ENCODE measurements at regions not wholly inside any gene's neighbourhood (a gene's known extent, or its start where the extent isn't known, plus 50 kb on each side); places are given as distances from the start of the nearest gene placed in this dataset.

DNA sequence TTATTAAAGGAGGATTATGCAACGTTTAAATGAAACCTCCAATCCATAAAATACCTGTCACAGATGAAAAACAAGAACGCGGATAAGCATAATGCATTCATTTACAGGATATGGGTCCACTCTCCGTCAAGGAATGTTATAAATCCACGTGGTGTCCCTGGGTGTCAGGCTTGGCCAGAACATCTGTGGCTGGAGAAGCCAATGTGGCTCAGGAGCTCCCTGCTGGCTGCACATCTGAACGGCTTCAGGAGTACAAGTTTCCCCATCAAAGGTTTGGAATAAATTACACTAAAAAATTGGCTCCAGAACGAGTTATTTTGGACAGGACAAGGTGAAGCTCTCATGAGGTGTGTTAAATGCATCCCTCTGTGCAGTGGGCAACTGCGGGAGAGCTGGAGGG lies 87.8 kb upstream of the LEF1 start:
- no peak overlapping the region for H2BK120ac ChIP-seq (ENCODE audit: low read depth, low read length)
- H4K5ac ChIP-seq (ENCODE audit: low read length), result no peak overlapping the region
- no peak overlapping the region for H2AK5ac ChIP-seq (ENCODE audit: low read length)
- no peaks in the 10 kb centered on the region for H3K36me3 ChIP-seq (ENCODE audit: control insufficient read depth, insufficient read depth, low read length)
- no peak overlapping the region for H2BK15ac ChIP-seq (replicated peaks; ENCODE audit: low read depth)
- no peak overlapping the region for H3K4ac ChIP-seq (ENCODE audit: low read depth, low read length)
- no peak overlapping the region for H4K8ac ChIP-seq (ENCODE audit: low read depth, low read length)
- no peaks in the 10 kb centered on the region for H3K27me3 ChIP-seq (ENCODE audit: insufficient read depth, low read length, poor library complexity)
- no peak overlapping the region for H3K18ac ChIP-seq (ENCODE audit: low read length)
- no peak overlapping the region for H3K27ac ChIP-seq (ENCODE audit: low read depth, low read length)
- H3K56ac ChIP-seq (ENCODE audit: low read length), result no peak overlapping the region
- no peak for DNase-seq
- no peak overlapping the region for H3K4me3 ChIP-seq (ENCODE audit: low read length)
- WGBS (ENCODE audit: extremely low coverage, insufficient coverage, low lambda C conversion rate), result no CpG with 5 or more reads among the region's 8 CpGs
- H3K79me1 ChIP-seq (ENCODE audit: low read length), result no peaks in the 10 kb centered on the region
- no peaks in the 10 kb centered on the region for H3K4me1 ChIP-seq (ENCODE audit: control insufficient read depth, low read depth, low read length)
- H3K4me2 ChIP-seq (ENCODE audit: low read length), result no peak overlapping the region
- no peak overlapping the region for H3K23ac ChIP-seq (ENCODE audit: low read length)
- H3K9ac ChIP-seq (ENCODE audit: low read length), result no peak overlapping the region
- no peaks in the 10 kb centered on the region for H3K79me2 ChIP-seq (ENCODE audit: control insufficient read depth, insufficient read depth, low read length)
- H2BK5ac ChIP-seq (ENCODE audit: low read length), result no peak overlapping the region

DNA sequence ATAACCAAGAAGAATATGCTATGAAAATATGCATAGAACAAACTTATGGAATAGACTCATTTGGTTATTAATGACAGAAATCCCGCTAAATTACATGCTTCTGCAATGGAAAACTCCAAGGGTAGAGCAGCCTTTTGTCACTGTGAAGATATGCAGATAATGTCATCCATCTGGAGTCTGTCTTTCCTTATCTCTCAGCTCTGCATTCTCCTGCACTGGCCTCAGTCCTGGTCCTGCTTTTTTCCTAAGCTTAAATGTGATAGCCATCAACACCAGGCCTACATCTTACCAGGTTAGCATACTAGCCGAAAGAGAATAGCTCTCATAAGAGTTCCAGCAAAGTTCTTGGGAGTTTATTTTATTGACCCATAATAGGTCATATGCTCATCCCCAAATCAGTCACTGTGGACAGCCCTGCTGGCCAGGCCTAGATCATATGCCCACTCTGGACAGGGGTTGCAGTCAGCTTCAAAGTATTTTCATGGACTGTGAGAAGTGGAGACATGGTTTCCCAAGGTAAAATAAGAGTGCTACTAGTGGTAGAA lies 86.5 kb upstream of the LEF1 start:
- Histone ChIP-seq H2BK15ac (replicated peaks; ENCODE audit: low read depth) (no peak overlapping the region), H3K79me1 (ENCODE audit: low read length) (no peaks in the 10 kb centered on the region), H2BK120ac (ENCODE audit: low read depth, low read length) (no peak overlapping the region), H3K4ac (ENCODE audit: low read depth, low read length) (no peak overlapping the region), H2AK5ac (ENCODE audit: low read length) (no peak overlapping the region), H3K27me3 (ENCODE audit: insufficient read depth, low read length, poor library complexity) (no peaks in the 10 kb centered on the region), H3K4me2 (ENCODE audit: low read length) (no peak overlapping the region), H3K56ac (ENCODE audit: low read length) (no peak overlapping the region), H3K18ac (ENCODE audit: low read length) (no peak overlapping the region), H3K27ac (ENCODE audit: low read depth, low read length) (no peak overlapping the region), H3K4me1 (ENCODE audit: control insufficient read depth, low read depth, low read length) (no peaks in the 10 kb centered on the region), H3K36me3 (ENCODE audit: control insufficient read depth, insufficient read depth, low read length) (no peaks in the 10 kb centered on the region), H2BK5ac (ENCODE audit: low read length) (no peak overlapping the region), H4K5ac (ENCODE audit: low read length) (no peak overlapping the region), H3K4me3 (ENCODE audit: low read length) (no peak overlapping the region), H3K79me2 (ENCODE audit: control insufficient read depth, insufficient read depth, low read length) (no peaks in the 10 kb centered on the region), H3K23ac (ENCODE audit: low read length) (no peak overlapping the region), H4K8ac (ENCODE audit: low read depth, low read length) (no peak overlapping the region), H3K9ac (ENCODE audit: low read length) (no peak overlapping the region)
- WGBS (ENCODE audit: extremely low coverage, insufficient coverage, low lambda C conversion rate), result no CpG with 5 or more reads among the region's 2 CpGs
- DNase-seq, result peak; percentile 87

DNA sequence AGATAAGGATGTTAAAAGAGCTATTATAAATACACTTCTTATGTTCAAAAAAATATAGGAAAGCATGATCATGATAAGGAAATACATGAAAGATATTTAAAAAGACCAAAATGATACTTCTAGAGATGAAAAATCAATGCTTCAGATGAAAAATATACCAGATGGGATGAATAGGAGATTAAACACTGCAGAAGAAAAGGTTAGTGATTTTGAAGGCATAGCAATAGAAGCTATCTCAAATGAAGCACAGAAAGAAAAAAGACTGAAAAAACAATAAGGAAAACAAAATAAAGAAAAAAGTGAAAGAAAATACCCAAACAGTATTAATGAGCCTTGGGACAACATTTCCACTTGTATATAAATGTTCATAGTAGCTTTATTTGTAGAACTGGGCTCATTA lies 80.7 kb upstream of the LEF1 start:
- Histone ChIP-seq H3K79me1 (ENCODE audit: low read length) (no peaks in the 10 kb centered on the region), H3K23ac (ENCODE audit: low read length) (no peak overlapping the region), H3K18ac (ENCODE audit: low read length) (no peak overlapping the region), H2BK120ac (ENCODE audit: low read depth, low read length) (no peak overlapping the region), H3K36me3 (ENCODE audit: control insufficient read depth, insufficient read depth, low read length) (no peaks in the 10 kb centered on the region), H3K27me3 (ENCODE audit: insufficient read depth, low read length, poor library complexity) (no peaks in the 10 kb centered on the region), H4K5ac (ENCODE audit: low read length) (no peak overlapping the region), H4K8ac (ENCODE audit: low read depth, low read length) (no peak overlapping the region), H2AK5ac (ENCODE audit: low read length) (no peak overlapping the region), H3K4me3 (ENCODE audit: low read length) (no peak overlapping the region), H3K4me2 (ENCODE audit: low read length) (no peak overlapping the region), H3K27ac (ENCODE audit: low read depth, low read length) (no peak overlapping the region), H2BK5ac (ENCODE audit: low read length) (no peak overlapping the region), H3K56ac (ENCODE audit: low read length) (no peak overlapping the region), H3K79me2 (ENCODE audit: control insufficient read depth, insufficient read depth, low read length) (no peaks in the 10 kb centered on the region), H2BK15ac (replicated peaks; ENCODE audit: low read depth) (no peak overlapping the region), H3K4ac (ENCODE audit: low read depth, low read length) (no peak overlapping the region), H3K4me1 (ENCODE audit: control insufficient read depth, low read depth, low read length) (no peaks in the 10 kb centered on the region), H3K9ac (ENCODE audit: low read length) (no peak overlapping the region)
- DNase-seq, result no peak

DNA sequence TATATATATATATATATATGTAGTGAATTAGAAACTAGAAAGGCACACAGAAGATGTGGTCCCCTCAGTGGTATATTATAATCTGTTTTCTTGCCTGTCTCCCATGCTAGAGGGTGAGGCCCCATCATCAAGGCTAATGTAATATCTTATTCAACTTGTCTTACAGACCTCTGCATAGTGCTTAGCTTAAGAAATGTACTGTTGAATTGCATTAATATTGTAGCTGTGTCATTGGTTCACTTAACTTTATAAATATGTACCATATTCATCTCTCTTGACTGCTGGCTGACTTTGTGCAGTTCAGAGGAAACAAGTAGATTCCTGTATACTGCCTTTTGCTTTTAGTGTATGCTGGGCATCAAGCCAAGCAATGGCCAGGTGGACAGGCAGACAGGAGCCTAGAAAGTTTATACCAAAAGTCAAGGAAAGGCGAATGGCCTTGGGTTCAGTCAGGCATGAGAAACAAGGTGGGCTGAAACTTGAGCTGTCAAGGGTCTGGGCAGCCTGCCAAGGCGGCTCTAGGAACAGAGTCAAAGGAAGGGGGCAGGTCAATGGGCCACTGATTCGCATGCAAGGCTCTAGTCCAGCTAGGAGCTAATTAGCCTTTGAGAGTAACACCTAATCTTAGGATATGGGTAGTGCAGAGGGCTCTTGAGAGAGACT lies 78.8 kb upstream of the LEF1 start:
- Histone ChIP-seq H3K9ac (ENCODE audit: low read length) (no peak overlapping the region), H3K4me1 (ENCODE audit: control insufficient read depth, low read depth, low read length) (no peaks in the 10 kb centered on the region), H3K27me3 (ENCODE audit: insufficient read depth, low read length, poor library complexity) (no peaks in the 10 kb centered on the region), H2AK5ac (ENCODE audit: low read length) (no peak overlapping the region), H3K27ac (ENCODE audit: low read depth, low read length) (no peak overlapping the region), H2BK5ac (ENCODE audit: low read length) (no peak overlapping the region), H3K79me2 (ENCODE audit: control insufficient read depth, insufficient read depth, low read length) (no peaks in the 10 kb centered on the region), H2BK120ac (ENCODE audit: low read depth, low read length) (no peak overlapping the region), H3K79me1 (ENCODE audit: low read length) (no peaks in the 10 kb centered on the region), H4K8ac (ENCODE audit: low read depth, low read length) (no peak overlapping the region), H2BK15ac (replicated peaks; ENCODE audit: low read depth) (no peak overlapping the region), H3K18ac (ENCODE audit: low read length) (no peak overlapping the region), H3K4ac (ENCODE audit: low read depth, low read length) (no peak overlapping the region), H3K36me3 (ENCODE audit: control insufficient read depth, insufficient read depth, low read length) (no peaks in the 10 kb centered on the region), H3K4me2 (ENCODE audit: low read length) (no peak overlapping the region), H3K4me3 (ENCODE audit: low read length) (no peak overlapping the region), H4K5ac (ENCODE audit: low read length) (no peak overlapping the region), H3K23ac (ENCODE audit: low read length) (no peak overlapping the region), H3K56ac (ENCODE audit: low read length) (no peak overlapping the region)
- DNase-seq, result no peak
- WGBS (ENCODE audit: extremely low coverage, insufficient coverage, low lambda C conversion rate), result no CpG with 5 or more reads among the region's 3 CpGs

GRCh38 chr4:108244606-108245005 lies 75.9 kb upstream of the LEF1 start:
- H3K27ac ChIP-seq (ENCODE audit: low read depth, low read length), result no peak overlapping the region
- no peak overlapping the region for H2BK120ac ChIP-seq (ENCODE audit: low read depth, low read length)
- no peak overlapping the region for H2AK5ac ChIP-seq (ENCODE audit: low read length)
- no CpG with 5 or more reads among the region's 2 CpGs for WGBS (ENCODE audit: extremely low coverage, insufficient coverage, low lambda C conversion rate)
- H3K23ac ChIP-seq (ENCODE audit: low read length), result no peak overlapping the region
- DNase-seq, result no peak
- no peaks in the 10 kb centered on the region for H3K4me1 ChIP-seq (ENCODE audit: control insufficient read depth, low read depth, low read length)
- no peak overlapping the region for H3K4me2 ChIP-seq (ENCODE audit: low read length)
- no peaks in the 10 kb centered on the region for H3K79me1 ChIP-seq (ENCODE audit: low read length)
- no peaks in the 10 kb centered on the region for H3K79me2 ChIP-seq (ENCODE audit: control insufficient read depth, insufficient read depth, low read length)
- H4K8ac ChIP-seq (ENCODE audit: low read depth, low read length), result no peak overlapping the region
- H2BK5ac ChIP-seq (ENCODE audit: low read length), result no peak overlapping the region
- H3K27me3 ChIP-seq (ENCODE audit: insufficient read depth, low read length, poor library complexity), result no peaks in the 10 kb centered on the region
- no peak overlapping the region for H3K4ac ChIP-seq (ENCODE audit: low read depth, low read length)
- no peak overlapping the region for H3K18ac ChIP-seq (ENCODE audit: low read length)
- H4K5ac ChIP-seq (ENCODE audit: low read length), result no peak overlapping the region
- no peak overlapping the region for H3K4me3 ChIP-seq (ENCODE audit: low read length)
- no peaks in the 10 kb centered on the region for H3K36me3 ChIP-seq (ENCODE audit: control insufficient read depth, insufficient read depth, low read length)
- H3K9ac ChIP-seq (ENCODE audit: low read length), result no peak overlapping the region
- no peak overlapping the region for H2BK15ac ChIP-seq (replicated peaks; ENCODE audit: low read depth)
- no peak overlapping the region for H3K56ac ChIP-seq (ENCODE audit: low read length)

GRCh38 chr4:108240366-108240765 lies 71.6 kb upstream of the LEF1 start:
- Histone ChIP-seq H3K36me3 (ENCODE audit: control insufficient read depth, insufficient read depth, low read length) (no peaks in the 10 kb centered on the region), H3K23ac (ENCODE audit: low read length) (no peak overlapping the region), H3K56ac (ENCODE audit: low read length) (no peak overlapping the region), H3K9ac (ENCODE audit: low read length) (no peak overlapping the region), H3K4me3 (ENCODE audit: low read length) (no peak overlapping the region), H2BK5ac (ENCODE audit: low read length) (no peak overlapping the region), H2BK120ac (ENCODE audit: low read depth, low read length) (no peak overlapping the region), H3K4ac (ENCODE audit: low read depth, low read length) (no peak overlapping the region), H2BK15ac (replicated peaks; ENCODE audit: low read depth) (no peak overlapping the region), H3K27ac (ENCODE audit: low read depth, low read length) (no peak overlapping the region), H3K4me2 (ENCODE audit: low read length) (no peak overlapping the region), H3K27me3 (ENCODE audit: insufficient read depth, low read length, poor library complexity) (no peaks in the 10 kb centered on the region), H3K18ac (ENCODE audit: low read length) (no peak overlapping the region), H3K79me2 (ENCODE audit: control insufficient read depth, insufficient read depth, low read length) (no peaks in the 10 kb centered on the region), H2AK5ac (ENCODE audit: low read length) (no peak overlapping the region), H4K5ac (ENCODE audit: low read length) (no peak overlapping the region), H3K4me1 (ENCODE audit: control insufficient read depth, low read depth, low read length) (peaks cover 2% of the 10 kb centered on the region), H3K79me1 (ENCODE audit: low read length) (no peaks in the 10 kb centered on the region), H4K8ac (ENCODE audit: low read depth, low read length) (no peak overlapping the region)
- no peak for DNase-seq
